Kidney epithelial cell (primary cell): ENCODE measurements at regions not wholly inside any gene's neighbourhood (a gene's known extent, or its start where the extent isn't known, plus 50 kb on each side); places are given as distances from the start of the nearest gene placed in this dataset.

Experiments used
- DNase-seq: peaks from one replicate; pipeline ENCODE4 v3.0.0-alpha.2; 2010; ENCODE audit warnings: low read depth
- H3K27me3 ChIP-seq: 2 replicates; pipeline ENCODE4 v1.6.0; 2011; ENCODE audit warnings: low read length; ENCODE audit not compliant: control insufficient read depth, insufficient read depth
- H3K36me3 ChIP-seq: 2 replicates; pipeline ENCODE4 v1.5.1; 2011; ENCODE audit warnings: low read length; ENCODE audit not compliant: control insufficient read depth, insufficient read depth
- H3K4me3 ChIP-seq: 2 replicates; pipeline ENCODE4 v1.5.1; 2011; ENCODE audit warnings: low read depth, mild to moderate bottlenecking, control low read depth, low read length
- TF ChIP-seq, protein P1 (sequence below): IDR thresholded peaks from 2 replicates; pipeline ENCODE4 v1.5.1; 2011; ENCODE audit warnings: mild to moderate bottlenecking, moderate library complexity, low read length, control low read depth, inconsistent platforms; ENCODE audit not compliant: insufficient read depth, poor library complexity, severe bottlenecking

DNA sequence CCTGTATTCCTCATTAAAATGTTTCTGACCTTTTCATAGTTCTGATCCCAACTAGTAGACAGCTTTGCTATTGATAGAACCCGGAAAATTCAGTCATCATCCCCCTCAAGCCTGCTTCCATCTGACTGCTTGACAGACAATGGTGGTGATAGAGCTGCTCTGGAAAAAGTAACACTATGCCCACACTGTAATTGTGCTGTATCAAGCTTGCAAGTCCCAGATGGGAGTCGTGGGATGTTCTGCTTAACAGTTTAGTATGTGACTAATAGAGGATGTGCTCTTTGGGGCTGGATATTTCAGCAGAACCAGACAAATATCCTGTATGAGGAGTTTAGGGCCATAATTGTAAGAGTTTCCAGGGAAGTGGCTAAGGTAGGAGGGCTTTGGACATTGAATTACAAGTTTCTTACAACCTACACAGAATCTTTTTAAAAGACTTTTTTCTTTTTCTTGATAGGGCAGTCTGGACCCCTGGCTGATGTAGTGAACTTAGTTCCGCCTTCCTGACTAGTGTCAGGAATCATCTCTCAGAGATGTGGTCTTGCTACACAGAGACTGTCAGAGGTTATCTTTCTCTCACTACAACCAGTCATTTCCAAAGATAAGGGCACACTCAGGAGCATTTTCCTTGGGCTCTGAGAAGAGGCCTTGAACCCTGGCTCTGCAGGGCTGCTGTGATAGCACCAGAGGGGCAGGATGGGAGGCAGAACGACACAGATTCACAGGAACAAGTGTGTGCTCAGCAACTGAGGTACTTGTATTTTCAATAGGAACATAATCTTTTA is 158.0 kb upstream of the RBMS1 start:
- no peaks in the 10 kb centered on the region for H3K36me3 ChIP-seq
- TF ChIP-seq, protein P1, sequence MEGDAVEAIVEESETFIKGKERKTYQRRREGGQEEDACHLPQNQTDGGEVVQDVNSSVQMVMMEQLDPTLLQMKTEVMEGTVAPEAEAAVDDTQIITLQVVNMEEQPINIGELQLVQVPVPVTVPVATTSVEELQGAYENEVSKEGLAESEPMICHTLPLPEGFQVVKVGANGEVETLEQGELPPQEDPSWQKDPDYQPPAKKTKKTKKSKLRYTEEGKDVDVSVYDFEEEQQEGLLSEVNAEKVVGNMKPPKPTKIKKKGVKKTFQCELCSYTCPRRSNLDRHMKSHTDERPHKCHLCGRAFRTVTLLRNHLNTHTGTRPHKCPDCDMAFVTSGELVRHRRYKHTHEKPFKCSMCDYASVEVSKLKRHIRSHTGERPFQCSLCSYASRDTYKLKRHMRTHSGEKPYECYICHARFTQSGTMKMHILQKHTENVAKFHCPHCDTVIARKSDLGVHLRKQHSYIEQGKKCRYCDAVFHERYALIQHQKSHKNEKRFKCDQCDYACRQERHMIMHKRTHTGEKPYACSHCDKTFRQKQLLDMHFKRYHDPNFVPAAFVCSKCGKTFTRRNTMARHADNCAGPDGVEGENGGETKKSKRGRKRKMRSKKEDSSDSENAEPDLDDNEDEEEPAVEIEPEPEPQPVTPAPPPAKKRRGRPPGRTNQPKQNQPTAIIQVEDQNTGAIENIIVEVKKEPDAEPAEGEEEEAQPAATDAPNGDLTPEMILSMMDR, result no peak
- DNase-seq, result no peak
- no peak overlapping the region for H3K4me3 ChIP-seq
- H3K27me3 ChIP-seq, result no peaks in the 10 kb centered on the region

DNA sequence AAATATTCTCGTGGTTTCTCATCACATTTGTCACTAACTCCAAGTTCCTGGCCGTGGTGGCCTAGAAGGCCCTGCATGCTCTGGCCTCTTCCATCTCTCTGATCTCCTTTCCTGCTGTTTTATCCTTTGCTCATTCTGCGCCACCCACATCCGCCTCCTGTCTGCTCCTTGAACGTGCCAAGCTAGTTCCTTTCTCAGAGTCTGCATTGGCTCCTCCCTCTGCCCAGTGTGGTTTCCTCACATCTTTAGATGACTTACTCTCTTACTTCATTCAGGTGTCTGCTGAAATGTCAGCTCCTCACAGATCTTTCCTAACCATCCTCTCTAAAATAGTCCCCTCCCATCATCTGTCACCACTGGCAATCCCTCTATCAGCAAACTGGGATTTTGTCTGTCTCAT is 158.6 kb upstream of the RBMS1 start:
- no peak overlapping the region for H3K4me3 ChIP-seq
- H3K27me3 ChIP-seq, result no peaks in the 10 kb centered on the region
- no peak for DNase-seq
- no peaks in the 10 kb centered on the region for H3K36me3 ChIP-seq
- TF ChIP-seq, protein P1, result no peak

DNA sequence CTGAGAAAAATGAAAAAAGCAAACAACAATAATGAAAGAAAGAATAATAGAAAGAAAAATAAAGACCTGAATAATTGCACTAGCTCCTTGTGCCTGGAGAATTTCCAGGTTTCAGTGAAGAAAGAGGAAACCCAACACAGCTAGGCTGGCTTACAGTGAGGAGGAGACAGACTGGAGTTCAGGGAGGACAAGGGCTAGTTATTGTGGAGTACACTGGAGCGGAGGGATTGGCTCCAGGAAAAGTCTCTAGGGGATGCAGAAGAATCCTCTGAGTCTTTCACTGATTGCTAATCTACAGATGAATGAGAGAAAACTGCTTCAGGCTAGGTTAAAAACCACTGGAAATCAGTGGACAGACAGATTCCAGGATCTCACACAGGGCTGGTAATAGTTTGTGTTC is 163.6 kb upstream of the RBMS1 start:
- Histone ChIP-seq H3K36me3 (no peaks in the 10 kb centered on the region), H3K4me3 (no peak overlapping the region), H3K27me3 (no peaks in the 10 kb centered on the region)
- TF ChIP-seq, protein P1, result no peak
- DNase-seq, result no peak

DNA sequence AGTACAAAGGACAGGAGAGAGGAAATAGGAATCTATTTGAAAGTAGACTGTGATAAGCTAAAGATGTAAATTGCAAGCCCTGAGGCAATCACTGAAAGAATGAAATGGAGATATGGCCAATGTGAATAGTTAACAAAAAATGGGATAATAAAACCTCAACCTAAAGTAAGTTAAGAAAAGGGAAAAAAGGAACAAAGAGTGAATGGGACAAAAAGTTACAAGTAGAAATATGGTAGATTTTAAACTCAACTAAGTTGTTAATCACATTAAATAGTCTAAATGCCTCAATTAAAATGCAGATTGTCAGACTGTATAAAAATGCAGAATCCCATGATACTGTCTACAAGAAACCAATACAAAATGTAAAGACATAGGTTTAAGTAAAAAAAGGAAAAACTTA is 165.2 kb upstream of the RBMS1 start:
- Histone ChIP-seq H3K36me3 (no peaks in the 10 kb centered on the region), H3K27me3 (no peaks in the 10 kb centered on the region), H3K4me3 (no peak overlapping the region)
- TF ChIP-seq, protein P1, result no peak
- DNase-seq, result no peak

DNA sequence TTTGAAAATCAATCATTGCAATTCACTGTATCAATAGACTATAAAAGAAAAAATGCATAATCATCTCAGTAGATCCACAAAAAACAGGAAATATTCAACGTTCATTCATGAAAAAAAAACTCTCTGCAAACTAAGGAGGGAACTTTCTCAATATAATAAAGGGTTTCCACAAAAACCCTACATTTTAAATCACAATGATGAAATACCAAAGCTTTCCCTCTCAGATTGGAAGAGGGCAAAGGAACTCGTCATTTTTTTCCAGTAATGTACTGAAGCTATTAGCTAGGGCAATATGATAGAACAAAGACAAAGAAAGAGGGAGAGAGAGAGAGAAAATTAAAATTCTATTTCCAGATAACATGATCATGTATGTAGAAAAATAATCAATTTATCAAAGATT is 167.1 kb upstream of the RBMS1 start:
- Histone ChIP-seq H3K4me3 (no peak overlapping the region), H3K27me3 (no peaks in the 10 kb centered on the region), H3K36me3 (no peaks in the 10 kb centered on the region)
- DNase-seq, result no peak
- TF ChIP-seq, protein P1, result no peak

DNA sequence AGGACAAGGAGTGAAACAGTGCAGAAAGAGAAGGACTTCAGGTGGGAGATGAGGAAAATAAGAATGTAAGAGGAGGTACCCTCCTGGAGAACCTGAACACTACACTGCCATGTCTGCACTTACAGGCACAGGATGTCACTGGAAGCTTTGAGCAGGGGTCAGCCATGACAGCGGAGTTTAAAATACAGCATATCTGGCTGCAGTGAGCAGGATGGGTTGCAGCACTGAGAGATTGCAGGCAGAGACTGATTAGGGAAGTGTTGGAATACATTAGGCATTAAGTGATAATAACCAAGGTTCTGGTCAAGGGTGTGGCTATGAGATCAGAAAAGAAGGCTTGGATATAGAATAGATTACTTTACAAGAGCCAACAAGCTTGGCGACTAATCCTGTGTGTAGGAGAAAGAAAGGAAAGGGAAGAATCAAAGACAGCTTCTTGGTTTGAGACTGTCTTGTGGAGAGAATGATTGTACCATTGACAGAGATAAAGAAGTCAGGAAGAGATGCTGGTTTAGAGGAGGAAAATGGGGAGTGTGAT is 171.1 kb upstream of the RBMS1 start:
- Histone ChIP-seq H3K27me3 (no peaks in the 10 kb centered on the region), H3K4me3 (no peak overlapping the region), H3K36me3 (no peaks in the 10 kb centered on the region)
- DNase-seq, result no peak
- TF ChIP-seq, protein P1, result no peak
